DOHH2 (cell line): ENCODE measurements at regions not wholly inside any gene's neighbourhood (a gene's known extent, or its start where the extent isn't known, plus 50 kb on each side); places are given as distances from the start of the nearest gene placed in this dataset.

Experiments used
- H3F3A ChIP-seq: fragments of 200-600 bp; sonication (generic), shearing (Covaris generic); 2 replicates; pipeline ENCODE4 v1.6.0; 2016; ENCODE audit warnings: antibody characterized with exemption, mild to moderate bottlenecking; ENCODE audit not compliant: control insufficient read depth, insufficient read depth
- H3K27ac ChIP-seq: fragments of 200-600 bp; sonication (generic); 2 replicates; pipeline ENCODE4 v1.5.1; 2014; ENCODE audit warnings: low read depth, mild to moderate bottlenecking, low read length, moderate library complexity
- H3K27me3 ChIP-seq: fragments of 200-600 bp; sonication (generic); 2 replicates; pipeline ENCODE4 v1.6.1; 2014; ENCODE audit warnings: mild to moderate bottlenecking, low read length, mixed read lengths; ENCODE audit not compliant: control insufficient read depth
- H3K36me3 ChIP-seq: fragments of 200-600 bp; sonication (generic); 2 replicates; pipeline ENCODE4 v1.6.1; 2014; ENCODE audit warnings: mild to moderate bottlenecking, low read length, moderate library complexity, mixed read lengths; ENCODE audit not compliant: control insufficient read depth
- H3K4me1 ChIP-seq: fragments of 200-600 bp; sonication (generic); 2 replicates; pipeline ENCODE4 v1.6.1; 2014; ENCODE audit warnings: mild to moderate bottlenecking, low read length, mixed read lengths; ENCODE audit not compliant: control insufficient read depth
- H3K4me2 ChIP-seq: fragments of 200-600 bp; sonication (generic); 2 replicates; pipeline ENCODE4 v1.6.0; 2014; ENCODE audit warnings: mild to moderate bottlenecking, low read length, moderate library complexity
- H3K4me3 ChIP-seq: fragments of 200-600 bp; sonication (generic); 2 replicates; pipeline ENCODE4 v1.5.1; 2014; ENCODE audit warnings: mild to moderate bottlenecking, low read length, mixed read lengths
- H3K79me2 ChIP-seq: fragments of 200-600 bp; sonication (generic); 2 replicates; pipeline ENCODE4 v1.6.1; 2014; ENCODE audit warnings: mild to moderate bottlenecking, low read length, mixed read lengths; ENCODE audit not compliant: control insufficient read depth
- H3K9me2 ChIP-seq: fragments of 200-600 bp; sonication (generic); replicated peaks from 2 replicates; pipeline ENCODE4 v1.6.1; 2014; ENCODE audit warnings: mild to moderate bottlenecking, low read length, mixed read lengths; ENCODE audit not compliant: control insufficient read depth
- H3K9me3 ChIP-seq: fragments of 200-600 bp; sonication (generic); 2 replicates; pipeline ENCODE4 v1.6.1; 2014; ENCODE audit warnings: antibody characterized with exemption, low read length, mixed read lengths; ENCODE audit not compliant: control insufficient read depth, insufficient read depth
- H4K20me1 ChIP-seq: fragments of 200-600 bp; sonication (generic); 2 replicates; pipeline ENCODE4 v1.6.0; 2014; ENCODE audit warnings: low read depth, mild to moderate bottlenecking, antibody characterized with exemption, low read length, moderate library complexity; ENCODE audit not compliant: control insufficient read depth, insufficient read depth
- EZH2phosphoT487 ChIP-seq: fragments of 200-600 bp; sonication (generic); IDR thresholded peaks from 2 replicates; pipeline ENCODE4 v1.6.1; 2017; ENCODE audit warnings: borderline replicate concordance, mild to moderate bottlenecking, antibody characterized with exemption, low read length, moderate library complexity, mixed read lengths
- TF ChIP-seq, protein P1 (sequence below): fragments of 200-600 bp; sonication (generic); IDR thresholded peaks from one replicate; pipeline ENCODE4 v1.5.1; 2014; ENCODE audit warnings: antibody characterized with exemption, mild to moderate bottlenecking, low read depth, low read length; ENCODE audit not compliant: poor library complexity, severe bottlenecking

DNA sequence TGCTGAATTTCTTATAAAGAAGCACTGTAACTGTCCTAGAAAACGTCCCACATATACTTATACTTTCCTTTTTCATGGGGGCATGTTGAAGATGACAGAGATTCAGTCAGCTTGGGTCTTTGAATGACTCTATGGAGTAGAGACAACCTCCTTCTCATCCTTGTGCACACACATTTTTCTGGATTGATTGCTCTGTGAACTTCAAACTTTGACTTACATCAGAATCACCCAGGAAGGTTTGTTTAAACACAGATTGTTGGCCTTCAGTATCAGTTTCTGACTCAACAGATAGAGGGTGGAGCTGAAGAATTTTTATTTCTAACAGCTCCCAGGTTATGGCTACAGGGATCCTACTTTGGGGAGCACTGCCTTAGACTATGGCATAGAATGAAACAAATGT, 97.6 kb upstream of the DGKB start:
- Histone ChIP-seq H3K4me1 (no peaks in the 10 kb centered on the region), H3K9me2 (no peaks in the 10 kb centered on the region), H3K27ac (no peak overlapping the region), H3K27me3 (no peaks in the 10 kb centered on the region), H3K36me3 (no peaks in the 10 kb centered on the region), H3F3A (no peaks in the 10 kb centered on the region), H3K4me2 (no peak overlapping the region), H4K20me1 (no peaks in the 10 kb centered on the region), H3K79me2 (no peaks in the 10 kb centered on the region), H3K9me3 (no peaks in the 10 kb centered on the region), H3K4me3 (no peak overlapping the region)
- TF ChIP-seq EZH2phosphoT487 = no peak
- TF ChIP-seq, protein P1, sequence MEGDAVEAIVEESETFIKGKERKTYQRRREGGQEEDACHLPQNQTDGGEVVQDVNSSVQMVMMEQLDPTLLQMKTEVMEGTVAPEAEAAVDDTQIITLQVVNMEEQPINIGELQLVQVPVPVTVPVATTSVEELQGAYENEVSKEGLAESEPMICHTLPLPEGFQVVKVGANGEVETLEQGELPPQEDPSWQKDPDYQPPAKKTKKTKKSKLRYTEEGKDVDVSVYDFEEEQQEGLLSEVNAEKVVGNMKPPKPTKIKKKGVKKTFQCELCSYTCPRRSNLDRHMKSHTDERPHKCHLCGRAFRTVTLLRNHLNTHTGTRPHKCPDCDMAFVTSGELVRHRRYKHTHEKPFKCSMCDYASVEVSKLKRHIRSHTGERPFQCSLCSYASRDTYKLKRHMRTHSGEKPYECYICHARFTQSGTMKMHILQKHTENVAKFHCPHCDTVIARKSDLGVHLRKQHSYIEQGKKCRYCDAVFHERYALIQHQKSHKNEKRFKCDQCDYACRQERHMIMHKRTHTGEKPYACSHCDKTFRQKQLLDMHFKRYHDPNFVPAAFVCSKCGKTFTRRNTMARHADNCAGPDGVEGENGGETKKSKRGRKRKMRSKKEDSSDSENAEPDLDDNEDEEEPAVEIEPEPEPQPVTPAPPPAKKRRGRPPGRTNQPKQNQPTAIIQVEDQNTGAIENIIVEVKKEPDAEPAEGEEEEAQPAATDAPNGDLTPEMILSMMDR = no peak

DNA sequence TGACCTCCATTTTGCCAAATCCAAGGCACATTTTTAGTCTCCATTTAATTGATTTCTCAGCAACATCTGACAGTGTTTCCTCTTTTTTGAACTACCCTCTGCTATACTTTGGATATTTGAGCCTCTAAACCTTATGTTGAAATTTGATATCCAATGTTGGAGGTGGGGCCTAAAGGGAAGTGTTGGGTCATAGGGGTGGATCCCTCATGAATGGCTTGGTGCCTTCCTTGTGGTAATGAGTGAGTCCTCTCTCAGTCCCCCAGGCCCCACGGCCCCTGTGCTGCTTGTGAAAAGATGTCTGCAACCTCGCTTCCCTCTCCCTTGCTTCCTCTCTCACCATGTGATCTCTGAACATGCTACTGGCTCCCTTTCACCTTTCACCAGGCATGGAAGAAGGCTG, 96.8 kb upstream of the DGKB start:
- Histone ChIP-seq H3K9me3 (no peaks in the 10 kb centered on the region), H3K4me1 (no peaks in the 10 kb centered on the region), H3K36me3 (no peaks in the 10 kb centered on the region), H3K4me2 (no peak overlapping the region), H3K27ac (no peak overlapping the region), H3K4me3 (no peak overlapping the region), H3F3A (no peaks in the 10 kb centered on the region), H3K79me2 (no peaks in the 10 kb centered on the region), H3K9me2 (no peaks in the 10 kb centered on the region), H3K27me3 (no peaks in the 10 kb centered on the region), H4K20me1 (no peaks in the 10 kb centered on the region)
- TF ChIP-seq, protein P1 = no peak
- no peak for TF ChIP-seq EZH2phosphoT487

DNA sequence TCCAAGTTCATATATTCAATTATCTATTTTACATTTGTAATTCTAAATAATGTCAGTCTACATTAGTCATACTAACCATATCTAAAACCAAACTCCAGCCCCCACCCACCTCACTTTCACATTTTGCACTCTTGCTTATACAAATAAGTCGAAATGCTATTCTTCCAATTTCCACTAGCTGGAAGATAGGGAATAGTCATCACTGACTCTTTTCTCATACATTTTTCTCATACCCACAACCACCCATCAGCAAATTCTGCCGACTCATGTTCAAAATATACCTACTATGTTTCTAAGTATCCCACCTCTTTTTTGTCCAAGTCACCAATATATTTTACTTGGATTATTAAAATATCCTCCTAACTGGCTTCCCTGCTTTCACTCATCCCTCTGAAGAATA, 93.2 kb upstream of the DGKB start:
- Histone ChIP-seq H3K9me3 (no peaks in the 10 kb centered on the region), H3K4me2 (no peak overlapping the region), H3K79me2 (no peaks in the 10 kb centered on the region), H4K20me1 (no peaks in the 10 kb centered on the region), H3K9me2 (no peaks in the 10 kb centered on the region), H3K4me1 (no peaks in the 10 kb centered on the region), H3K4me3 (no peak overlapping the region), H3K27ac (no peak overlapping the region), H3K36me3 (no peaks in the 10 kb centered on the region), H3F3A (no peaks in the 10 kb centered on the region), H3K27me3 (no peaks in the 10 kb centered on the region)
- TF ChIP-seq EZH2phosphoT487 = no peak
- TF ChIP-seq, protein P1 = no peak

DNA sequence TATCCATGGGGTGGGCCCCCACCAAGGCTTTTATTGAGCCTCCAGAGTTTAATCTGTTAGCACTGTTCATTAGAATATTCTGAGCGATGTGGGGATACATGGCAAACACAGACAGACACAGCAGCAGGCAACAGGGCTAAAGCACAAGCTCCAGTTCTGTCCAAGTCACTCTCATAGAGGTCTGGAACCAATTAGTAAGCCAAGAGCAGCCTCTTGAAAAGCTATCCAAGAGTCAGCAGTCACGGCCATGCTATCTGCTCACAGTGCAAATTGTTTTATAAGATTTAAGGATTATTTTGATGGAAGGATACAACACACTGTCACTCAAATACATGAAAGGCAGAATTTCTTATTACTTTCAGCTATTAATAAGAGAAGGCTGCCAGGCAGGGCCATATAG, 86.4 kb upstream of the DGKB start:
- Histone ChIP-seq H3K9me2 (no peaks in the 10 kb centered on the region), H3K9me3 (no peaks in the 10 kb centered on the region), H3K4me3 (no peak overlapping the region), H3K4me2 (no peak overlapping the region), H3K4me1 (no peaks in the 10 kb centered on the region), H4K20me1 (no peaks in the 10 kb centered on the region), H3K27ac (no peak overlapping the region), H3F3A (no peaks in the 10 kb centered on the region), H3K79me2 (no peaks in the 10 kb centered on the region), H3K36me3 (no peaks in the 10 kb centered on the region), H3K27me3 (no peaks in the 10 kb centered on the region)
- TF ChIP-seq, protein P1 = no peak
- no peak for TF ChIP-seq EZH2phosphoT487
